ENCODE measurements at regions not wholly inside any gene's neighbourhood (a gene's known extent, or its start where the extent isn't known, plus 50 kb on each side); places are given as distances from the start of the nearest gene placed in this dataset.

- no peak for DNase-seq
Observed at GRCh38 chr18:41532344-41533086, 422.5 kb upstream of the PIK3C3 start.

DNA sequence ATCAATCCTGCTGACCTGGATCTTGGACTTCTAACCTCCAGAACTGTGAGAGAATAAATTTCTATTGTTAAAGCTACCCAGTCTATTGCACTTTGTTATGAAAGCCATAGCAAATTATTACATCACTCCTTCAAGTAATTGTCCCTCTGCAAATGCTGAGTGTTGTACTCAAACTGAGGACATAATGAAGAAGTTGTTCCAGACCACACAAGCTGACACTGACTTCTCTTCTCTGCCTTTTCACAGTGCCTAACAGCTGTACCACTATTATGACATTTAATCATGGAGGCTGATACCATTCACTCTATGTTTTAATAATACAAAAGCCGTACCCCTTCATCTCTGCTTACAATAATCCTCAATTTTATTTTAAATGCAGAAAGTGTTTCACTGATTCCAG is 424.1 kb upstream of the PIK3C3 start:
- no peak for DNase-seq

DNA sequence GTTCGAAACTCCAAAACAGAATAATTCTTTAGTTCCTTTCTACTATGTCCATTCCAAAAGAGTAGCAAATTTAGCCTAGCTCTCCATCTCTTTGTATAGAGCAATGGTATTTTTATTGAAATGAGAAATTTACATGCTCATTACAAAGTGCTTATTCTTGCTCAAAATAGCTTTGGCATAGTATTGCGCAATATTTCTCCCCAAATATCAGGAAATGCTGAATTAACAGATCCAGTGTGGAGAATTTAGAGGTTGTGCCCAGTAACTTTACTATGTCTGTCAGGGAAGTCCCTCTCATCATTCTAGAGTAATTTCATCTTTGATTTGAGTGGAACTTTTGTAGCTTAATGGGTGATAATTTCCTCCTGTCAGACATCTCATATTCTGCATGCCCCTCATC is 425.9 kb upstream of the PIK3C3 start:
- no peak for DNase-seq

DNA sequence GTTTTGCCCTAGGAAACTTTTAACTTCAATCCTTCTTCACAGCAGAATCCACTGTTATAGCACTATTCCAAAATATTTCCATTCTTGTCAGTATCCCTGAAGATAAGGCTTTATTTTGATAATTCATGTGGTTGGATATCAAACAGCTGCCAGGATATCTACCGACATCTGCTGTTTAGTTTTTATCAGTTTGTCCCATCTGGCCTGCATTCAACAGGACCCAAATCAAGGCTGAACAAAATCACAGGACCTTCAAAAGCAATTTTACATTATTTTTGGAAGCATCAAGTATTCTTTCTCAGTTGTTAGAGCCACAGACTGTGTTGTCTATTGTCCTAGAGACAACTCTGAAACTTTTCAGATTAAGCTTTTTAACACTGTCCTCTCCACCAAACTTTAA is 429.0 kb upstream of the PIK3C3 start:
- DNase-seq, result no peak

DNA sequence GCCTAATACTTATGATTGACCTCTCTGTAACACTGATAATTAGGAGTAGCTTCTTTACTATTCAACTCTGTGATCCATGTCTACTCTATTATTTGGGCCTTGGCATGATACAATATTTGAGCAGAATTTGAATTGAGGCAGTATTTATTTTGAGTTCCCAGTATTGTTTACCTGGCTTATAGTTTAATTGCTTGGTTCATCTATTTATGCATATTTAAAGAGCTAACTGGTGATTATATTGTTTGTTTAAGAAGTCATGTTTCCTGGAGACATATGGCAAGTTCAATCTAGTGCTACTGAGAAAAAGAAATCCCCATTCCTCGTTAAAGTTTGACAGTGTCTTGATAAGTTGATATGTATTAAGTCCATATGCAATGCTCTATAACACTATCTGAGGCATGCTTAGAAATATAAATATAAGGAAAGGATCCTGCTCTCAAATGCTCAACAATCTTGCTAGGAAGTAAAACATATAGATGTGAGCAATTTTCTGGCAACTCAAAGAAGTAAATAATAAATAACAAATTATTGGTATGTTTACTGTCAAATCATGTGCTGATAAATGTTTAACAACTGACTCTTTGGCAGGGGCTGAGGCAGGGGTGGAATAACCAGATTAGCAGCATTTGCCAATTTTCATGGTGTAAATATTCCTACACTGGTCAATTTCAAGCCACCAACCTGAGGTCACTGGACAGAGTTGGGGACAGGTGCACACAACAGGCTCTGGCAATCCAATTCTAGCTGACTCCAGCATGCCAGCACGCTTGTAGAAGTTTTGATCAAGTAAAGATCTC is 430.2 kb upstream of the PIK3C3 start:
- no peak for DNase-seq

GRCh38 chr18:41517142-41517541 is 437.9 kb upstream of the PIK3C3 start:
- DNase-seq, result no peak

- no peak for DNase-seq
Observed at GRCh38 chr18:41513438-41513837, 441.6 kb upstream of the PIK3C3 start.

DNA sequence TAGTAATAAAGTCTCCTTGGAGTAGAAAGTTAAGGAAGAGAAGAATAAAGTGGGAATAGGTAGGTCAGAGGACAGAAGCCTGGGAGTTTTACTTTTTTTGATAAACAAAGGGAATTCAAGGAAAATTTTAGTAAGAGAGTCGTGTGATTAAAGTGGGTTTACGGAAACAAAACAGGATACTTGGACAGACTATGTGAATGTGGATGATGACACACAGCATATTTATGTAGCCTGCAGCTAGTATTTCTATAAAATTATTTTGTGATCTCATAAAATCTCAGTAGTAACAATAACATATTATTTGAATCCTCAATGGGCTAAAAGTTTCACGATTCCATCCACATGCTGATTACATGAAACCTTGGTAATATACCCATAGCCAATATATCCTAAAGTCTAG is 450.7 kb upstream of the PIK3C3 start:
- no peak for DNase-seq

DNA sequence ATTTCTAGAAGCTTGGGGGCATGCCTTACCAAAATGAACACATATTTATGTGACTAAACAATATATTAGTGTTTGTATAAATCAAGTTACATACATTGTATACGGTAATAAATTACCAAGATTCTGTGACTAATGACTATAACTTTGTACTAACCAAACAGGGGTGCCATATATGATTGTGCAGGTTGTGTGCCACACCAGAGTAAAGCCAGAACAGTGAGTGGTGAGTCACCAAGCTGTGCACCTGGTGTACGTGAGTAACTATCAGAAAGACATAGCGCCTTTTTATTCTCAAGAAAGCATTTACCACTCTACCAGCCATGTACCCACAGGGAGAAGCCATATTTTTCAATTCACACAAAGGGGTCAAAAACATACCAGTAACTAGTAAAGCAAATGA is 453.2 kb upstream of the PIK3C3 start:
- no peak for DNase-seq

GRCh38 chr18:41499345-41499744 is 455.7 kb upstream of the PIK3C3 start:
- no peak for DNase-seq

- no peak for DNase-seq
Observed at GRCh38 chr18:41490861-41491260, 464.2 kb upstream of the PIK3C3 start.

- DNase-seq, result no peak
Observed at GRCh38 chr18:41486575-41486974, 468.5 kb upstream of the PIK3C3 start.

DNA sequence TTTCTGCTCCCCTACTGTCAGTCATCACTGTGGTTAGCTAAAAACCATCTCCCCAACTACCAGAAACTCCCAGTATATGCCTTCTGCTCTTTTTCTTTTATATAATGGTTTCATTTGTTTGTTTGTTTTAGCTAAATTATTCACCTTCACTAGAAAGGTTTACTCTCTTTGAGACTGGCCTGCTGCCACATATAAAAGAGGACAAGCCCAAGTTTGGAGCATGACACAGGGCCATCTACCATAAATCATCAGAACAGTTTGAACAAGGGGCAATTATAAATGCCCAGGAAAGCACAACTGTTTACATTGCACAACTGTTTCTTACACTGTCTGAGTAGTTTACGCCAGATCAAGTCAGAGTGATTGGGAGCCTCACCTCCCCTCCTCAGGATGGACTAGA is 471.0 kb upstream of the PIK3C3 start:
- no peak for DNase-seq

DNA sequence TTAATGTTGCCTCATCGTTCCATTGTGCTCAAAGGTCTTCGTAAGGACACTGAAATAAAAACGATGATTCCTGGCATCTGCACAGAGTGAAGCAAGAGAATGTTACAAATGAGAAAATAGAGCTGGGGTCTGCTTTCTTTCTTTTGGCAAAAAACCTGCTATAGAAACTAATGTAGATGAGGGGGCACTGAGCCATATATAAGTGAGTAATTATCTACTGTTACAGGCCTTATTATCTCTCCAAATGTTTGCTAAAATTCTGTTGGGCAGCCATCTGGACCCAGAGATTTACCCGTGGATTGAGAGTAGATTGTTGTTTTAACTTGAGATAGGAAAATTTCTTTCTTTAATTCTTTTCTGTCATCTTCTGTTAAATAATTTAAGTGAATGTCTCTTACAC is 472.5 kb upstream of the PIK3C3 start:
- no peak for DNase-seq

- DNase-seq, result no peak
Observed at GRCh38 chr18:41466436-41467160, 488.4 kb upstream of the PIK3C3 start.

GRCh38 chr18:41465386-41465785 is 489.6 kb upstream of the PIK3C3 start:
- DNase-seq, result no peak

- no peak for DNase-seq
Observed at GRCh38 chr18:41464278-41464677, 490.8 kb upstream of the PIK3C3 start.

- no peak for DNase-seq
Observed at GRCh38 chr18:41462946-41463345, 492.1 kb upstream of the PIK3C3 start.

GRCh38 chr18:41461114-41461513 is 493.9 kb upstream of the PIK3C3 start:
- no peak for DNase-seq

DNA sequence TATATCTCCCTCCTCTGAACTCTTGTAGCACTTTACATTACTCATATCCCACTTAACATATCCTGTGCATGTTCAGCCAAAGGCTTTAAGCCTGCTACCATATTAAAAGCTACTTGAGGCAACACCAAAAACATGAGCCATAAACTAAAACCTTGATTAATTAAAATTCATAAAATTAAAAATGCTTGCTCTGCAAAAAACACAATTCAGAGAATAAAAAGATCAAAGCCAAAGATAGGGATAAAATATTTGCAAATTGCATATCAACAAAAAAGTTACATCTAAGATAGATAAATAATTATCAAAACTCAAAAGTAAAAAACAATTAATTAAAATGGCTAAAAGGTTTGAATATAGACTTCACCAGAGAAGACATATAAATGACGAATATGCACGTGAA is 495.4 kb upstream of the PIK3C3 start:
- no peak for DNase-seq

DNA sequence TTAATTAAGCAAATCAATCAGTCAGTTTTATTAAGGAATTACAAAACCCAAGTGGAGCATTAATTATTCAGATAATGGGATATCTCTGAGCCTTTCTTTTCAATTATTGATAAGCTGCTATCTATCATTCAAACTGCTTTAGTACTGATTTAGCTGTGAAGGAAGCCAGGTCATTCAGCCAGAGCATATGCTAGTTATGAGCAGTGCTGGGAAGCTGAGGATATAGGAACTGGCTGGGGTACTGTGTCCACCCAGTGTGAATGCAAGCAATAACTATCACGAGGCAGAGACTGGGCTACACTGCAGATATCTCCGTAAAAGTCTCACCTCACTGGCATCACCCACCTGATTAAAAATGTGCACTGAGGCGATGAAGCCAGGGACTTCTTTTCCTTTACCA is 496.7 kb upstream of the PIK3C3 start:
- no peak for DNase-seq

DNA sequence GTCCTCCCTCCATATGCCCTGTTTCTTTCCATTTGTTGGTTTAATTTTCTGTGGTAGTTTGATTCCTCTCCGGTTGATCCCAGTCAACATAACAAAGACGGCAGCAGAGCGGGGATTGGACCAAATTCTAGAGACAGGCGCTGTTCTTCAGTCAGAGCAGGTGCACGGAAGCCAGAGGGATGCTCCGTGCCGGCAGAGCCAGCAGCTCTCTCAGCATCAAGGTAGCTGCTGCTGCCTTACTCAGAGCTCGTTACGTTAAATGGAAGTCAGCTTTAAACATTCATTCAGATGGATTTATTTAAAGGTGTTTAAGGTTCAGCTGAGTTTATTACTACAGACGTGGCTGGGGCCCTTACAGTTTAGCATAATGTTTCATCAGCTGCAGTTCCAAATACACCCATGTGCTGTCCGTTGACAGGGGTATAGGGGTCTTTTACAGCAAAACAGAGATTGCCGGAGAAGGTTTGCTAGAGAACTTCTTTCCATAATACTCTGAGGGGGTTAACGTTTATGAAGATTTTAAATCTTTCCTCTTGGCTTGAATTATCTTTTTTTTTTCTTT is 497.2 kb upstream of the PIK3C3 start:
- no peak for DNase-seq

DNA sequence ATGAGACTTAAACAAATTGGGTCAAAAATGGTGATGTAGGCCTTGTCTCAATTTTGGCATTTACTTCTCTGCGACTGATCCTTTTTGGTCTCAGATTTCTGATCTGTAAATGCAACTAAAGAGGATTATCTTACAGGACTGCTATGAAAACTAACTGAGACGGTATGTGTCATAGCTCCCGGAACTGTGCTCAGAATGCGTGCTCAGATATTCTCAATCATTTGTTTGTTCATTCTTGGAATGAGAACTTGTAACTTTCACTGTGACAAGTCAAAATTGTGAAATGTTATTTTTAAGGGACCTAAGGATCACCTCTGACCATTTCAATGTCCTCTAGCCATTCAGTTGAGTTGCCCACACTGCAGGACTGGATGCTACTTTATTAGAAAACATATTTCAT is 498.2 kb upstream of the PIK3C3 start:
- no peak for DNase-seq

DNA sequence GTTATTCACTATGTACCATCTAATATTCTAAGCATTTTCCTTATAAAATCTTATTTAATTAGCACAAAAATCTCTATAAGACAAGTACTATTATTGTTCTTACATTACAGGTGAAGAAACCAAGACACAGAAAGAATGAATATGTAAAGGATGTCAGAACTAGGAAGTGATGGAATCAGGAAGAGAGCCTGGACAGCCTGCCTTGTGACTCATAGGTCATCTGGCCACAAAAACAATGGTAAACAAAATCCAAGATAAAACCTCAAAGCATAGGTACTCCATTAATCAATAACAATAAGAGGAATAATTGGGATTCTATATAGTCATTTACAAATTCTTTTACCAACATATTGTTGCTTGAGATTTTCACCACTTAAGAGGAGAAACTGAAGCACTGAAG is 505.4 kb upstream of the PIK3C3 start:
- DNase-seq, result no peak

All from hematopoietic multipotent progenitor cell treated with erythropoietin and hydrocortisone succinate and interleukin-3 and kit ligand, for 8 days (in vitro differentiated cells).